ENCODE measurements at regions not wholly inside any gene's neighbourhood (a gene's known extent, or its start where the extent isn't known, plus 50 kb on each side); places are given as distances from the start of the nearest gene placed in this dataset.

- Histone ChIP-seq H3K27ac (ENCODE audit: extremely low read depth, low read depth, low read length) (no peak overlapping the region), H3K79me2 (ENCODE audit: control insufficient read depth, insufficient read depth, low read length) (no peaks in the 10 kb centered on the region), H4K20me1 (replicated peaks; ENCODE audit: control insufficient read depth, insufficient read depth, low read length) (no peaks in the 10 kb centered on the region), H3K4me2 (ENCODE audit: insufficient read depth, low read length) (no peak overlapping the region), H3K4me3 (no peak overlapping the region), H3K36me3 (ENCODE audit: control insufficient read depth, insufficient read depth, low read length) (no peaks in the 10 kb centered on the region), H3K9me3 (replicated peaks; ENCODE audit: control insufficient read depth, insufficient read depth, low read depth, low read length) (no peaks in the 10 kb centered on the region), H3K27me3 (ENCODE audit: control insufficient read depth in 2 of 2, insufficient read depth in 2 of 2, low read length in 2 of 2) (no peaks in the 10 kb centered on the region), H3K9me1 (ENCODE audit: control insufficient read depth, insufficient read depth, low read length) (no peaks in the 10 kb centered on the region), H2AFZ (ENCODE audit: low read depth, low read length) (no peak overlapping the region), H3K9ac (ENCODE audit: insufficient read depth in 1 of 2, low read depth in 2 of 2, low read length in 2 of 2) (no peak overlapping the region), H3K4me1 (replicated peaks in 1 of 2; ENCODE audit: control insufficient read depth in 2 of 2, insufficient read depth in 2 of 2, low read length in 2 of 2) (no peaks in the 10 kb centered on the region)
- CTCF ChIA-PET (ENCODE audit: low intra/inter-chr PET ratio), result no interaction called here
- POLR2A ChIA-PET, result no interaction called here
- ATAC-seq, result no peak
- WGBS (ENCODE audit: insufficient coverage, low coverage, missing lambda C conversion rate), result 0% methylated on average over 5 of the region's 5 CpGs
- BruUV-seq (replicated peaks), result no TSS peak
- in situ Hi-C loops (cut with MboI) (no loop called here), intact Hi-C loops (cut with micrococcal nuclease) (no loop called here)
- DNase-seq (ENCODE audit: extremely low read depth in 1 of 4, low spot score in 3 of 4), result no peak
- no peak for FAIRE-seq
- no peak for TF ChIP-seq ZNF655 (CRISPR knock-in tag; IDR thresholded peaks at IDR 0.05)
- TF ChIP-seq SETDB1 (IDR thresholded peaks at IDR 0.05; ENCODE audit: low read length), result no peak
- TF ChIP-seq MGA (IDR thresholded peaks at IDR 0.05), result no peak
- TF ChIP-seq NCOA2 (IDR thresholded peaks at IDR 0.05; ENCODE audit: partially characterized antibody in 2 of 2), result no peak
- TF ChIP-seq ZNF511 (CRISPR knock-in tag; IDR thresholded peaks at IDR 0.05), result no peak
- TF ChIP-seq, protein P1, sequence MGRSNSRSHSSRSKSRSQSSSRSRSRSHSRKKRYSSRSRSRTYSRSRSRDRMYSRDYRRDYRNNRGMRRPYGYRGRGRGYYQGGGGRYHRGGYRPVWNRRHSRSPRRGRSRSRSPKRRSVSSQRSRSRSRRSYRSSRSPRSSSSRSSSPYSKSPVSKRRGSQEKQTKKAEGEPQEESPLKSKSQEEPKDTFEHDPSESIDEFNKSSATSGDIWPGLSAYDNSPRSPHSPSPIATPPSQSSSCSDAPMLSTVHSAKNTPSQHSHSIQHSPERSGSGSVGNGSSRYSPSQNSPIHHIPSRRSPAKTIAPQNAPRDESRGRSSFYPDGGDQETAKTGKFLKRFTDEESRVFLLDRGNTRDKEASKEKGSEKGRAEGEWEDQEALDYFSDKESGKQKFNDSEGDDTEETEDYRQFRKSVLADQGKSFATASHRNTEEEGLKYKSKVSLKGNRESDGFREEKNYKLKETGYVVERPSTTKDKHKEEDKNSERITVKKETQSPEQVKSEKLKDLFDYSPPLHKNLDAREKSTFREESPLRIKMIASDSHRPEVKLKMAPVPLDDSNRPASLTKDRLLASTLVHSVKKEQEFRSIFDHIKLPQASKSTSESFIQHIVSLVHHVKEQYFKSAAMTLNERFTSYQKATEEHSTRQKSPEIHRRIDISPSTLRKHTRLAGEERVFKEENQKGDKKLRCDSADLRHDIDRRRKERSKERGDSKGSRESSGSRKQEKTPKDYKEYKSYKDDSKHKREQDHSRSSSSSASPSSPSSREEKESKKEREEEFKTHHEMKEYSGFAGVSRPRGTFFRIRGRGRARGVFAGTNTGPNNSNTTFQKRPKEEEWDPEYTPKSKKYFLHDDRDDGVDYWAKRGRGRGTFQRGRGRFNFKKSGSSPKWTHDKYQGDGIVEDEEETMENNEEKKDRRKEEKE (IDR thresholded peaks at IDR 0.05; ENCODE audit: borderline replicate concordance in 1 of 2, control insufficient read depth in 1 of 2, low read depth in 2 of 2, low read length in 1 of 2), result no peak
These were observed 356.2 kb downstream of the HS3ST1 start for GRCh38 chr4:11072463-11072862.
